Mesothelial cell of epicardium (in vitro differentiated cells): ENCODE measurements at regions not wholly inside any gene's neighbourhood (a gene's known extent, or its start where the extent isn't known, plus 50 kb on each side); places are given as distances from the start of the nearest gene placed in this dataset.

ENCODE experiments used
- DNase-seq, 2 experiments: peaks; one replicate each; pipeline ENCODE4 v3.0.0; 2021; ENCODE audit warnings: low spot score in 2 of 2; ENCODE audit not compliant: unreplicated experiment in 2 of 2
- H3K27ac Mint-ChIP-seq: 2 replicates; pipeline ENCODE4 v1.8.0; 2021; ENCODE audit warnings: mixed read lengths
- H3K27me3 Mint-ChIP-seq: 2 replicates; pipeline ENCODE4 v1.8.0; 2021; ENCODE audit warnings: low read depth, mixed read lengths
- H3K36me3 Mint-ChIP-seq: 2 replicates; pipeline ENCODE4 v1.8.0; 2021; ENCODE audit warnings: mixed read lengths
- H3K4me1 Mint-ChIP-seq: 2 replicates; pipeline ENCODE4 v1.8.0; 2021; ENCODE audit warnings: mixed read lengths
- H3K4me3 Mint-ChIP-seq: 2 replicates; pipeline ENCODE4 v1.8.0; 2021; ENCODE audit warnings: mild to moderate bottlenecking, moderate library complexity, mixed read lengths
- H3K9me3 Mint-ChIP-seq: 2 replicates; pipeline ENCODE4 v1.8.0; 2021; ENCODE audit warnings: mixed read lengths
- TF ChIP-seq, protein P1 (sequence below): fragments of 200-600 bp; sonication (generic); IDR thresholded peaks from one replicate; pipeline ENCODE4 v1.5.0; 2021; ENCODE audit warnings: antibody characterized with exemption; ENCODE audit not compliant: unreplicated experiment

DNA sequence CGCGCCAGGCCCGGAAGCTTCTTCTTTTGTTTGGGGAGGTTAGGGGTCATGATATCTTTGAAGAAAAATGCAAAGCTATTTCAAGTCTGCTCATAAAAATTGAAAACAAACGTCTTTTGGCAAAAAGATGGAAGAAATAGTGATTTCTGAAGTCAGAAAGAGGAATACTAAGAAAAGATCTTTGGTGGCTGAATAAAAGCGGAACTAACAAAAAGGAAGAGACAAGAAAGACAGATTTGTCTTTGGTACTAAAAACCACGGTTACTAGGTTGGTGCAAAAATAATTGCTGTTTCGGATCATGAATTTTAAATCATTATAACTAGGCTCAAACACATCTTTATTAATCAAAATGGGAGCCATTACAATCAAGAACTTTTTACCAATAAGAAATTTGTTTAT lies 164.6 kb upstream of the TRIB2 start:
- Mint-ChIP-seq H3K36me3 (no peaks in the 10 kb centered on the region), H3K4me1 (peaks cover 12% of the 10 kb centered on the region), H3K9me3 (peaks cover 4% of the 10 kb centered on the region), H3K27me3 (no peaks in the 10 kb centered on the region), H3K27ac (no peak overlapping the region), H3K4me3 (no peak overlapping the region)
- DNase-seq, result no peak
- TF ChIP-seq, protein P1, sequence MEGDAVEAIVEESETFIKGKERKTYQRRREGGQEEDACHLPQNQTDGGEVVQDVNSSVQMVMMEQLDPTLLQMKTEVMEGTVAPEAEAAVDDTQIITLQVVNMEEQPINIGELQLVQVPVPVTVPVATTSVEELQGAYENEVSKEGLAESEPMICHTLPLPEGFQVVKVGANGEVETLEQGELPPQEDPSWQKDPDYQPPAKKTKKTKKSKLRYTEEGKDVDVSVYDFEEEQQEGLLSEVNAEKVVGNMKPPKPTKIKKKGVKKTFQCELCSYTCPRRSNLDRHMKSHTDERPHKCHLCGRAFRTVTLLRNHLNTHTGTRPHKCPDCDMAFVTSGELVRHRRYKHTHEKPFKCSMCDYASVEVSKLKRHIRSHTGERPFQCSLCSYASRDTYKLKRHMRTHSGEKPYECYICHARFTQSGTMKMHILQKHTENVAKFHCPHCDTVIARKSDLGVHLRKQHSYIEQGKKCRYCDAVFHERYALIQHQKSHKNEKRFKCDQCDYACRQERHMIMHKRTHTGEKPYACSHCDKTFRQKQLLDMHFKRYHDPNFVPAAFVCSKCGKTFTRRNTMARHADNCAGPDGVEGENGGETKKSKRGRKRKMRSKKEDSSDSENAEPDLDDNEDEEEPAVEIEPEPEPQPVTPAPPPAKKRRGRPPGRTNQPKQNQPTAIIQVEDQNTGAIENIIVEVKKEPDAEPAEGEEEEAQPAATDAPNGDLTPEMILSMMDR, result no peak

DNA sequence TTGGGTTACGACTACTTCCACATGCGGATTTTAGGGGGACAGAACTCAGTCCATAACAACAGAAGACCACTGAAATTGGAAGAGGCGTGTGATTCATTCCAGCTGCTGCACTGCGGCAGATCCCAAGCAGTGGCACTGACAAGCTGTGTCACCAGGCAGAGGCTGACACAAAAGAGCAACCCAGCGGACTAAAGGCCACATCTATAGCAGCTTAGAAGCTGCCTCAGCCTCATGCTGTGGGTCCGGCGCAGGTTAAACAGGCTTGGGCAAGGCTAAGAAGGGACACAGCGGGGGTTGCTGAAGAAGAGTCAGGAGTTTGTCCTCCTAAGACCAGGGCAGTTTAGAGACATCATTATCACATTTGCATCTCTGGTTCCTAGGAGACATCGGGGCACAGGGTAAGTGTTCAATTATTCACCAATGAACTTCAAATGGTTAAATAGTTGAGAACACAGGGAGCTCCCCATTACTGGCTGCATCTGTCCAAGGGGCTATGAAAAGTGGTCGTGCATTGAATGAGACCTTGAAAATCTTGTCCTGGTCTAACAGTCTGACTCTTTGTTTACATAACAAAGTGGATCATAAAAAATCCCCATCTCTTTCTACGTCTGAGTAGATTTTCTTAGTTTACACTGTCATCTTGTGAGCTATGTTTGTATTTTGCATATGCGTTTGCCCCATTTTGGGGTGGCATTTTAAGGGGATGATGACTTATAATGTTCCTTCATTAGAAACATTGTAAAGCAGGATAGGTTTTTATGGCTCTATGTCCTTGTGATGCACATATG lies 162.3 kb upstream of the TRIB2 start:
- H3K4me1 Mint-ChIP-seq, result peaks cover 12% of the 10 kb centered on the region
- H3K4me3 Mint-ChIP-seq, result no peak overlapping the region
- H3K36me3 Mint-ChIP-seq, result no peaks in the 10 kb centered on the region
- DNase-seq, result no peak
- H3K27ac Mint-ChIP-seq, result no peak overlapping the region
- no peaks in the 10 kb centered on the region for H3K27me3 Mint-ChIP-seq
- H3K9me3 Mint-ChIP-seq, result peaks cover 4% of the 10 kb centered on the region
- TF ChIP-seq, protein P1, result no peak

DNA sequence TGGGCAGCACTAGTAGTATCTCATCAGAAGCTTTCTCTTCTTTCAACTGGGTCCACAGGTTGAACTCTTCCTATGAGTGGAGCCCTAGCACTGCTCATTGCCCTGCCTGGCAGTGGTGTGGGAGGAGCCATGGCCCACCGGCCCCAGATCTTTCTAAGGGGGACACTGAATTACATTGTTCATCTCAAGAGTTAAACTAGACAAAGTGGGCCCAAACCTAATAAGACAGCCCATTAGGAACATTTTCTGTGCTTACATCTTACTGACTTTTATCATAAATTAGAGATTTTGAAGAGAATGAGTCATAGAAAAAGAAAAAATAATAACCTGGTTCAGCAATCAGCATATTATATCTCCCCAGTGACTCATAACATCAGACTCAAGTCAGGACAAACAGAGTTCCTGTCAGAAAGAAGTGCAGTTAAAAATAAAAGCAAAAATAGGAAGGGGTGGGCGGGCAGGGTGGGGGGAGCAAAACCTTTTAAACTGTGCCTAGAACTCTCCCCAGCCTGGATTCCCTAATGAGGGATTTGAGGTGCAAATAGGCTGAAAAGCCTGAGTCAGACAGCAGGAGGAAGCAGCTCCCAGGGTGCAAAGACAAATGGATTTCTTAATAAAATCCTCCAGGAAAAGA lies 161.6 kb upstream of the TRIB2 start:
- H3K4me1 Mint-ChIP-seq, result peaks cover 12% of the 10 kb centered on the region
- H3K27ac Mint-ChIP-seq, result peak overlapping the region; percentile 51
- peaks cover 4% of the 10 kb centered on the region for H3K9me3 Mint-ChIP-seq
- no peak for DNase-seq
- no peak overlapping the region for H3K4me3 Mint-ChIP-seq
- H3K27me3 Mint-ChIP-seq, result no peaks in the 10 kb centered on the region
- TF ChIP-seq, protein P1, result no peak
- no peaks in the 10 kb centered on the region for H3K36me3 Mint-ChIP-seq

DNA sequence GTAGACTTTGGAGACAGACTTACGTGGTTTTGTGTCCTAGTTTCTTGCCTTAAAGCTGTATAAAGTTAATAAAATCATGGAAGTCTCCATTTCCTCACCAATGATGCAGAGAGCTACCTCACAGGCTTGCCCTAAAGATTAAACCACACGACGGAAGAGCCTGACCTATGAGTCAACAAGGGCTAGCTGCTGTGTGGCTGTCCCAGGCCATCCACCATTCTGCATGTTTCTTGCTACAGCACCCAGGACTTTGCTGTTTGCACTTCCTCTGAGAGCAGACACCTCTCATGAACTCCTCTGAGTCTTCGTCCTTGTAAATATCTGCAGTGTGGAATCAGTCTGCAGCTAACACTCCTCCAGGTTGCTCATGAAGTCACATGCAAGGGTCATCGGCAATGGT lies 160.0 kb upstream of the TRIB2 start:
- H3K36me3 Mint-ChIP-seq, result no peaks in the 10 kb centered on the region
- TF ChIP-seq, protein P1, result no peak
- H3K27ac Mint-ChIP-seq, result no peak overlapping the region
- H3K27me3 Mint-ChIP-seq, result no peaks in the 10 kb centered on the region
- no peak overlapping the region for H3K4me3 Mint-ChIP-seq
- peaks cover 12% of the 10 kb centered on the region for H3K4me1 Mint-ChIP-seq
- DNase-seq, result no peak
- H3K9me3 Mint-ChIP-seq, result peaks cover 4% of the 10 kb centered on the region

DNA sequence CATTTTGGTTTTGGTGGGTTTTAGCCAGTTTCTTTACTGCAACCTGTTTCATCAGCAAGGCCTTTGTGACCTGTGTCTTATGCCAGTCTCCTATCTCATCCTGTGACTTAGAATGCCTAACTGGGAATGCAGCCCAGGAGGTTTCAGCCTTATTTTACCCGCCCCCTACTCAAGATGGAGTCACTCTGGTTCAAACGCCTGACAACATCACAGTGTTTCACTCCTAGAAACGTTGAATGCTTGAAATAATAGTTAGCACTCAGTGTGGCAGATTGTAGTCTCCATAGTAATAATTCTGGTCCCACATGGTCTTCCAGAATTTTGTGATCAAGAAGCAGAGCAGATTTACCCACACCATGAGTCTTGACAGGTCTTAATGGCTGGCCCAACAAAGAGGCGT lies 159.0 kb upstream of the TRIB2 start:
- no peaks in the 10 kb centered on the region for H3K36me3 Mint-ChIP-seq
- H3K27ac Mint-ChIP-seq, result no peak overlapping the region
- no peak overlapping the region for H3K4me3 Mint-ChIP-seq
- H3K4me1 Mint-ChIP-seq, result peaks cover 12% of the 10 kb centered on the region
- DNase-seq, result no peak
- TF ChIP-seq, protein P1, result no peak
- H3K27me3 Mint-ChIP-seq, result no peaks in the 10 kb centered on the region
- H3K9me3 Mint-ChIP-seq, result no peaks in the 10 kb centered on the region
